ENCODE measurements at regions not wholly inside any gene's neighbourhood (a gene's known extent, or its start where the extent isn't known, plus 50 kb on each side); places are given as distances from the start of the nearest gene placed in this dataset.
"Not testable (repeated sequence)": the region's sequence is repeated elsewhere in the genome, so short reads cannot be mapped to it uniquely, and the experiment has no call there.

- not testable (repeated sequence) for TF ChIP-seq CTCF, POLR2A (IDR thresholded peaks at IDR 0.05)
Measured at GRCh38 chr2:113576353-113576752, 50.7 kb upstream of the RABL2A start.
